ENCODE measurements at regions not wholly inside any gene's neighbourhood (a gene's known extent, or its start where the extent isn't known, plus 50 kb on each side); places are given as distances from the start of the nearest gene placed in this dataset.

- peaks cover 18 to 60% of the 10 kb centered on the region in 2 experiments; a peak in 4 of 5 replicates for H3K27me3 ChIP-seq (ENCODE audit: control insufficient read depth in 1 of 2, insufficient read depth in 2 of 2, low read length in 2 of 2)
- H3K9ac ChIP-seq (ENCODE audit: insufficient read depth, low read depth, low read length) = no peak overlapping the region
Observed at GRCh38 chr20:43364001-43364400, 93.7 kb upstream of the SRSF6 start.

More at GRCh38 chr20:43364001-43364400, 93.7 kb upstream of the SRSF6 start:
- POLR2A ChIA-PET = no interaction called here
- BruUV-seq (replicated peaks) = no TSS peak
- 17% methylated on average over 7 of the region's 8 CpGs for WGBS (ENCODE audit: low lambda C conversion rate)
- no peak overlapping the region for H3K27ac ChIP-seq (ENCODE audit: extremely low read length, insufficient read depth, low read length)
- TF ChIP-seq NCOA2 (CRISPR knock-in tag; IDR thresholded peaks at IDR 0.05) (no peak), ZBTB34 (CRISPR knock-in tag; IDR thresholded peaks at IDR 0.05) (no peak), ZBTB49 (CRISPR knock-in tag; IDR thresholded peaks at IDR 0.05; ENCODE audit: borderline replicate concordance) (no peak), HNF1B (CRISPR knock-in tag; IDR thresholded peaks at IDR 0.05) (no peak), ZSCAN9 (CRISPR knock-in tag; IDR thresholded peaks at IDR 0.05; ENCODE audit: borderline replicate concordance) (no peak), MAFG (CRISPR knock-in tag; IDR thresholded peaks at IDR 0.05) (no peak)
- in situ Hi-C loops (cut with HindIII; ENCODE audit: extremely low pct_ligation_motif_present, low pct_unique_long_range_greater_than_20kb) (no loop called here), intact Hi-C loops (cut with micrococcal nuclease; ENCODE audit: unreplicated experiment) (no loop called here)
- CTCF ChIA-PET (ENCODE audit: low intra/inter-chr PET ratio, low total read pairs) = no interaction called here
- H3K4me2 ChIP-seq (ENCODE audit: low read depth, low read length) = no peak overlapping the region
- H4K20me1 ChIP-seq (ENCODE audit: insufficient read depth, low read length) = no peaks in the 10 kb centered on the region
- no peak for DNase-seq (ENCODE audit: low spot score)
- no peak for ATAC-seq
- no peak for FAIRE-seq
- no peak overlapping the region for H2AFZ ChIP-seq (ENCODE audit: low read length)
- no peaks in the 10 kb centered on the region for H3K4me1 ChIP-seq (ENCODE audit: insufficient read depth, low read length)
- H3K36me3 ChIP-seq (replicated peaks in 1 of 2; ENCODE audit: control insufficient read depth in 1 of 2, insufficient read depth in 2 of 2, low read length in 2 of 2) = no peaks in the 10 kb centered on the region
- no peaks in the 10 kb centered on the region for H3K79me2 ChIP-seq (ENCODE audit: insufficient read depth, low read length)
- no peak overlapping the region for H3K4me3 ChIP-seq (replicated peaks in 1 of 3; ENCODE audit: insufficient read depth in 1 of 3, low read depth in 2 of 3, low read length in 3 of 3)
- H3K9me3 ChIP-seq (ENCODE audit: low read length) = no peaks in the 10 kb centered on the region

All from HepG2 (cell line).